ENCODE measurements at regions not wholly inside any gene's neighbourhood (a gene's known extent, or its start where the extent isn't known, plus 50 kb on each side); places are given as distances from the start of the nearest gene placed in this dataset.

GRCh38 chr11:21883354-21883753, 309.5 kb upstream of the ANO5 start:
- Histone ChIP-seq H3K36me3 (no peaks in the 10 kb centered on the region), H3K27ac (no peak overlapping the region), H3K4me1 (no peaks in the 10 kb centered on the region), H3K27me3 (no peaks in the 10 kb centered on the region), H3K4me3 (no peak overlapping the region), H3K9me3 (no peaks in the 10 kb centered on the region)
- DNase-seq = no peak
- intact Hi-C loops (cut with DNase I; ENCODE audit: low total_unique reads) = no loop called here
- TF ChIP-seq CTCF (IDR thresholded peaks at IDR 0.05) = no peak

DNA sequence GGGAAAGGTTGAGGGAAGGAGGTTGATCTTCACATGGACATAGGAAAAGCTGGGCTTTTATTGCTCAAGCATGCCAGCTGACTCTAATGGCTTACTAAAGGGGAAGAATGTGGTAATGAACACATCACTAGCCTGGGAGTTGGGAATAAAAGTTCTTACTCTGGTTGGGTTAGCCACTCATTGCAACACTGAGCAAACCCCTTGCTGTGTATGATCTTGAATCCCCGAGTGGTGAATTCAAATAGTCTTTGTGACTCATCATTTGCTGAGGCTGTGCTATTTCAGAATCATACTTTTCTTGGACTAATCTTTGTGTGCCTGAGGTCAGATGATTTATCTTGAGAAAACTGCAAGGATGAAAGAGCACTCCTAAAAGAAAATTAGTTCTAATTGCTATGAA, 304.1 kb upstream of the ANO5 start:
- no peaks in the 10 kb centered on the region for H3K36me3 ChIP-seq
- H3K4me3 ChIP-seq = no peak overlapping the region
- peak in 1 of 2 donors; percentile 22 for DNase-seq
- no peaks in the 10 kb centered on the region for H3K9me3 ChIP-seq
- no peaks in the 10 kb centered on the region for H3K4me1 ChIP-seq
- no peak overlapping the region for H3K27ac ChIP-seq
- intact Hi-C loops (cut with DNase I; ENCODE audit: low total_unique reads) = no loop called here
- no peaks in the 10 kb centered on the region for H3K27me3 ChIP-seq
- TF ChIP-seq CTCF (IDR thresholded peaks at IDR 0.05) = no peak

- no peaks in the 10 kb centered on the region for H3K36me3 ChIP-seq
- no peaks in the 10 kb centered on the region for H3K27me3 ChIP-seq
- H3K4me3 ChIP-seq = no peak overlapping the region
- H3K9me3 ChIP-seq = no peaks in the 10 kb centered on the region
- no peak for TF ChIP-seq CTCF (IDR thresholded peaks at IDR 0.05)
- no peak for DNase-seq
- no peaks in the 10 kb centered on the region for H3K4me1 ChIP-seq
- no peak overlapping the region for H3K27ac ChIP-seq
- intact Hi-C loops (cut with DNase I; ENCODE audit: low total_unique reads) = no loop called here
These were observed 299.9 kb upstream of the ANO5 start for GRCh38 chr11:21892736-21893564.

DNA sequence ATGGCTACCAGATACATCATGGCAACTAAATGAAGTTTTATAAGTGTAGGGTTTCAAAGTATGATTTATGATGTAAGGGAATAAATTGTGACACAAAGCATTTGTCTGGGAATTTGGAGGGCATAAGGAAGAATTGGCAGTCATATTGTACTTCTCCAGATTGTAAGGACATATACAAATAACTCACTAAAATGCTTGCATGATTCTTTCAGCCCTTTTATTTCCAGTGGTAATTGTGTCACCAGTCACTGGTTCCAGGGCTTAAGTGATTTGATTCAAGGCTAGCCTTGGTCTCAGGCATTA, 299.4 kb upstream of the ANO5 start:
- TF ChIP-seq CTCF (IDR thresholded peaks at IDR 0.05) = no peak
- no peak for DNase-seq
- Histone ChIP-seq H3K36me3 (no peaks in the 10 kb centered on the region), H3K9me3 (no peaks in the 10 kb centered on the region), H3K4me1 (no peaks in the 10 kb centered on the region), H3K27me3 (no peaks in the 10 kb centered on the region), H3K4me3 (no peak overlapping the region), H3K27ac (no peak overlapping the region)
- intact Hi-C loops (cut with DNase I; ENCODE audit: low total_unique reads) = no loop called here

DNA sequence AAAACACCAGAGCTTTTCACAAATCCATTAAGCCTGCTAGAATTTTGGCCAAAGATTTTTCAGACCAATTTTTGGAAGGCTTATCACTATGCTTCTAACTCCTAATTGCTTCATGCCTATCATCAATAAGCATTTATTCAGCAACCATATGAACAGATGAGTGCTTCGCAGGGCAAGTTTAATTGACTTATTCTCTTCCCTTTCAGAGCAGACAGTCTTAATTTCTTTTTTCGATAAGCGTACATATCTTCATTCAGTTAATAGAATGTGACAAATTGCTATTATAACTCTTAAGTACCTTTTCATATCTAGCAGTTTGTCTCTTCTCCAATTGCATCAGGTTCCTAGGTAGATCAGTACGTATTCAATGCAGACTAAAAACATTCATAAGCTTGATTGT, 298.4 kb upstream of the ANO5 start:
- H3K4me1 ChIP-seq = no peaks in the 10 kb centered on the region
- intact Hi-C loops (cut with DNase I; ENCODE audit: low total_unique reads) = no loop called here
- no peak for TF ChIP-seq CTCF (IDR thresholded peaks at IDR 0.05)
- no peaks in the 10 kb centered on the region for H3K36me3 ChIP-seq
- H3K27ac ChIP-seq = no peak overlapping the region
- H3K9me3 ChIP-seq = no peaks in the 10 kb centered on the region
- DNase-seq = no peak
- no peaks in the 10 kb centered on the region for H3K27me3 ChIP-seq
- H3K4me3 ChIP-seq = no peak overlapping the region

- Histone ChIP-seq H3K36me3 (no peaks in the 10 kb centered on the region), H3K9me3 (no peaks in the 10 kb centered on the region), H3K4me1 (no peaks in the 10 kb centered on the region), H3K27ac (no peak overlapping the region), H3K4me3 (no peak overlapping the region), H3K27me3 (no peaks in the 10 kb centered on the region)
- intact Hi-C loops (cut with DNase I; ENCODE audit: low total_unique reads) = no loop called here
- no peak for TF ChIP-seq CTCF (IDR thresholded peaks at IDR 0.05)
- no peak for DNase-seq
These were observed 297.2 kb upstream of the ANO5 start for GRCh38 chr11:21895686-21896085.

Measured in tibial artery (tissue), 4 donors.